HG02759 (cell line): ENCODE measurements at regions not wholly inside any gene's neighbourhood (a gene's known extent, or its start where the extent isn't known, plus 50 kb on each side); places are given as distances from the start of the nearest gene placed in this dataset.
"Not testable (repeated sequence)": the region's sequence is repeated elsewhere in the genome, so short reads cannot be mapped to it uniquely, and the experiment has no call there.

Experiments used
- ATAC-seq: cut with Tn5 transposase; IDR thresholded peaks from one replicate; pipeline ENCODE4 v1.9.1; 2021; ENCODE audit warnings: mild to moderate bottlenecking, moderate library complexity; ENCODE audit not compliant: unreplicated experiment

DNA sequence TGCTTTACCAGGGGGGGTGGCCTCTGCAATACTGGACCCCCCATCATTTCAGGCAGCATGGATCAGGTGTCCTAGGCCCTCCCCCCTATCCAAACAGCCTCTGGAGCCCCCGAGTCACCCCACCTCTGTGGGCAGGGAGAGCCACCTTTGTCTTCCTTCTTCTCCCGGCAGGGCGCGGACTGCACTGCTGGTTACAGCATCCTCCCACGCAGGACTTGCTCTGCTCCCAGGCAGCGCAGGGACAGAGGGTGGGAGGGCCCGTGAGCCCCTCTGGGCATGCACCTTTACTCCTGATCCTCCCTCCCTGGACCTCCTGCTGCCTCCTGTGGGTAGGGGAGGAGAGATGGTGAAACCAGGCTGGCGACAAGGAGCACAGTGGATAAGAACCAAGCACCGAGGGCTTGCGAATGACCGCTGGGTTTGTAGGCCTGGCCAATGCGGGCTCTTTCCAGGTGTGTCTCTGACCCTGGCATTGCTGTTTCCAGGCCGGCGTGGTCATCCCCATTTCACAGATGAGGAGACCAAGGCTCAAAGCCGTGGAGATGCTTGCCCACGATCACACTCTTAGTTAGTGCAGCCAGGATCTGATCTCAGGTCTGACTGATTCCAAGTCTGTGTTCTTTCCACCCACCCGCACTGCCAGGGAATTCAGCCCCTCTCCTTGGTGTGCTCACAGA, 73.6 kb upstream of the TARDBP start:
- no peak for ATAC-seq

DNA sequence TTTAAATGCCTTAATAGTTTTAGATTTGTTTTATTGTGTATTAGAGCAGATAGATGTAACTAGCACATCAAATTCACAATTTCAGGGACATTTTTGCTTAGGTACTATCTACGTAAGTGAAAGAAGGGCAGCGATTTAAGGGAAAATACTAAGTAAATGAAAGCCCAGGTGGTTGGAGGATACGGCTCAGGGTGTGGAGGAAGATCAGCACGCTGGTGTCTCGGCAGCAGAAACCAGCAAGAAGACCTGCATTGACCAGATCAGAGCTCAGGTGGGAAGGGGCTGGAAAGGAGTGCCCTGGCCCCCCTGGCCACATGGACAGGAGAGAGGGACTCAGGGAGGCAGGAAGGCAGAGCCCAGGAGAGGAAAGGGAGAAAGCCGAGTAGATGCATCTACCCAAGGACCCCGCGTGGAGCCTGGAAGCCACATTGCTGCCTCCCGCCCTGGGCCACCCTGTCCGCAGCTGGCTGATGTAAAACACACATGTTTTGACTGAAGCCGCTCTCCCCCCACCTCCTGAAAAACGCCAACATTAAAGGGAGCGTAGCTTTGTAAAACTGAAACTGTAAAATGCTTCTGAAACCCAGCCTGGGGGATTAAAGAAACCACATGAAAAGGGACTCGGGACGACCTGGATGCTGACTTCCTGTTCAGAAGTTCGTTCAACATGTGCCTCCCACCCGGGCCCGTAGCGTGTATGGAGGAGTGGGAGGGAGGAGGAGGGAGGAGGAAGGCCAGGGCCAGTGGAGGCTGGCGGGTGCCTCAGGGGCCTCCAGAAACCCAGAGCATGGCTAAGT, 72.6 kb upstream of the TARDBP start:
- ATAC-seq, result no peak

GRCh38 chr1:10940451-10940804, 72.0 kb upstream of the TARDBP start:
- ATAC-seq, result no peak

DNA sequence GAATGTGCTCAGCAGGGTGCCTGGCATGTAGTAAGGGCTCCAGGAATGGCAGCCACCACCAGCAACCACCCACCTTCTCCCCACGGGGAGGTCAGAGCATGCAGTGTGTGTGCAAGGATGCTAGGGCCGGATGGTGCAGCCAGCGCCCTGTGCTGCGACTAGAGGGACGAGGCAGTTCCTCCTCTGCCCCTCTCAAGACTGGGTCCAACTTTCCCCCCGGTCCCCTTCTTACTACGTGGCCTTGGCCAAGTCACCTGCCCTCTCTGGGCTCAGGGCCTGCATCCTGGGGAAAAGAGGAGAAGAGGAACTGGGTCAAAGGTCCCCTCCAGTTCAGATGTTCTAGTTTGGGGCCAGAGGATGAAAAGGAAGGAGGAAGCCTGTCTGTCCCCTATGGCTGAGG, 71.6 kb upstream of the TARDBP start:
- no peak for ATAC-seq

DNA sequence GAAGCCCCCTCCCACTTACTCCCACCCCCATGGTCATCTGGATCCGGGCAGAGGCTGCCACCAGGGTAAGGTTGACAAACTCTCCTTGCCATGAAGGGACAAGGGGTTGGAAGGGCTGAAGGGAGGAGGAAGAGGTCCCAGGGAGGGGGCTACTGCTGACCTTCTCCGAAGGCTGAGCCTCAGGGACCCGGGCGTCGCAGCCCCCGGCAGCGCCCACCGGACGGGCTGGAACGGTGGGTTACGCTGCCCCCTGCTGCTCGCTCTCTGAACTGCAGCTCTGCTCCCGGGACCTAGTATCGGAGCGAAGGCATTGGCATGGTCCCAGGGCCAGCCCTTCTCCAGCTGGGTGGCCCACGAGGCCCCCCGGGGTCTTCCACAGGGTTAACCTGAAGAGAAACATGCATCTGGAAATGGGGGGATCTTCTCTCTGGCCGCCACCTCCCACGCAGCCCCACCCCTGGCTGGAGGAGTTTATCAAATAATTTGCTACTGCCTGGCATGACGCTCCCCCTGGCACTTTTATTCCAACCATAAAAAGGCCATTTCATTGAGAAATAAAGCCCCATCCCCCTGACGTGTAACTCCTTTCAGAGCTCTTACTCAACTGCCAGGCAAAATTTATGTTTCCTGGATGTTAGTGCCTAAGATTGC, 70.4 kb upstream of the TARDBP start:
- no peak for ATAC-seq

- no peak for ATAC-seq
Measured at GRCh38 chr1:10942542-10942912, 69.9 kb upstream of the TARDBP start.

- ATAC-seq, result no peak
Measured at GRCh38 chr1:10943041-10943440, 69.4 kb upstream of the TARDBP start.

GRCh38 chr1:10943991-10944730, 68.3 kb upstream of the TARDBP start:
- ATAC-seq, result no peak

GRCh38 chr1:10945991-10946509, 66.4 kb upstream of the TARDBP start:
- ATAC-seq, result no peak

DNA sequence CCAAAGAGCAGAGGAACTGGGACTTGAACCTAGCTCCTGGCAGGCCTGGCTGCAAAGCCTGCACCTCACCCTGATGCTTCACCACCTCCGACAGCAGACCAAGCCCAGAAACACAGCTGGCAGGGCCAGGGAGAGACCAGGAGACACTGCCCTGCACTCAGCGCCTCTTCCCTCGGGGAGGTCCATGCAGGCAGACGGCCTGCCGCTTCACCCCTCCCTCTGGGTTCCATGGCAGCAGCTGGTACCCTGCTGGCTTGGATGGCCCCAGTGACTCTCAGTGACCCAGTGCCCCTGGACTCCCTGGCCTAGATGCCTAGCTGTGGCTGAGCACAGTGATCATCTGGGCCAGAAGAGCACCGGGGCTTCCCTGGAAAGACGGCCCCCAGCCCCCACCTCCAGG, 65.3 kb upstream of the TARDBP start:
- ATAC-seq, result no peak

DNA sequence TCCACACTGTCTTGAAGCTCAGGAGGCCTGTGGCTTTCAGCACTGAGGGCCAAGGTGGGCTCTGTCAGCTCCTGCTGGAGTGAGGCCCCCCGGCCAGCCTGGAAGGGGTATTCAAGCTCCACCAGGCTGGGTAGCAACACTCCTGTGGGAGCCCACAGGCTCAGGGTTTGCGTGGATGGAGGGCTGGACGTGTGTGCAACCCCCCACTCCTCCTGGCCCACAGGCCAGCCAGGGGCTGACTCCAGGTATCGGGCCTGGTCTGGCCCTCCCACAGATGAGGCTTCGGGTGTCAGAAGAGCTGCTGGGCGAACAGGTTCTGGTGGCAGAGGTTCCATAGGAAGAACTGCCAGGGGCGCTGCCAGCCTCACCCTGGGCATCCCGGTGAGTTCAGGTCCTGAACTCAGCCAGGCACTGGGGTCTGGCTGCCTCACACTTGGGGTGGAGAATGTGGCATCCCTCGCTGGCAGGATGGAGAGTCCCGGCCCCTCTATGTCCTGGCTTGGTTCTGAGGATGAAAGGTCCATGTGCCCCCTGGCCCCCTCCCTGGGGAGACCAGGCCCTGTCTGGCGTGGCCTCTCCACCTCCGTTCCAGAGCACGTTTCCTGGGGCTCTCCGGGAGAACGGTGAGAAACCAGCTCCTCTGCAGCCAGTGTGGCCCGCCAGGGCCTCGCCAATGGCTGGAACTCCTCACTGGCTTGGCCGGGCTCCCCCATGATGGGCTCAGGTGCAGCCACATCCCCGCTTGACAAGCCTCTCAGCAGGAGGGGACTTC, 64.6 kb upstream of the TARDBP start:
- ATAC-seq, result no peak

DNA sequence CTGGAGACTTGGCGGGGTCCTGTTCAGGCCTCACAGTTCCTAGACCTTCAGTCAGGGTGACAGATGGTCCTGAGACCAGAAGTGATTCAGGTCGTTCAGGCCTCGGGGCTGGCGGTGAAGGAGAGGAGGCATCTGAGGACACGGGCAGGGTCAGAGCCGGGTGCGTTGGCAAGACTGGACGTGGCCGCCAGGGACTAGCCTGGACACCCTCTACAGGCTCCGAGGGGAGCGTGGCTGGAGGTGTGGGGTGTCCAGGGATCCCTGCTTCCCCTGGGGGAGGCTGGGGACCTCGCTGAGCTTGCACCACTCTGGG, 64.0 kb upstream of the TARDBP start:
- no peak for ATAC-seq

GRCh38 chr1:10950316-10951172, 61.9 kb upstream of the TARDBP start:
- no peak for ATAC-seq

DNA sequence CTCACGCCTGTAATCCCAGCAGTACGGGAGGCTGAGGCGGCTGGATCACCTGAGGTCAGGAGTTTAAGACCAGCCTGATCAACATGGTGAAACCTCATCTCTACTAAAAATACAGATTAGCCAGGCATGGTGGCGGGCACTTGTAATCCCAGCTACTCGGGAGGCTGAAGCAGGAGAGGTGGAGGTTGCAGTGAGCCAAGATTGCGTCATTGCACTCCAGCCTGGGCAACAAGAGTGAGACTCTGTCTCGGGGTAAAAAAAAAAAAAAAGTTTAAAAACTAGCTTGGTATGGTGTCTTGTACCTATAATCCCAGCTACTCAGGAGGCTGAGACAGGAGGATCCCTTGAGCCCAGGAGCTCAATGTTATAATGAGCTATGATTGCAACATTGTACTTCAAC, 61.2 kb upstream of the TARDBP start:
- ATAC-seq, result not testable (repeated sequence)

DNA sequence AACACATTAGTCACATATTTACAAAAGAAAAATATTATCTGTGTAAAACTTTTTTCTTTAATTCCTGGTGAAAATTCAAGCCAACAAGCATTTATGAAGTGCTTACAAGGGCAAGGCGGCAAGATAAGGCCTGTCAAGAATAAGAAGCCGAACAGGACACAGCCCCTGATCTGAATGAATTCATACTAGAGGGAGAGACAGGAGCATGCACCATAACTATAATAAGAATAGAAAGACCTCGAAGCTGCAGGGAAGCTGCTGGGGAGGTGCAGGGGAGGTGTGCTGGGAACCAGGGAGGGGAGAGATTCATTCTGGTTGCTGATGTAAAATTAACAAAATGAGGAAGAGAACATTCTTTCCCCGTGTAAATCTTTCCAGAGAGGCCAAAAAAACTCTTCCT, 60.5 kb upstream of the TARDBP start:
- ATAC-seq, result no peak

DNA sequence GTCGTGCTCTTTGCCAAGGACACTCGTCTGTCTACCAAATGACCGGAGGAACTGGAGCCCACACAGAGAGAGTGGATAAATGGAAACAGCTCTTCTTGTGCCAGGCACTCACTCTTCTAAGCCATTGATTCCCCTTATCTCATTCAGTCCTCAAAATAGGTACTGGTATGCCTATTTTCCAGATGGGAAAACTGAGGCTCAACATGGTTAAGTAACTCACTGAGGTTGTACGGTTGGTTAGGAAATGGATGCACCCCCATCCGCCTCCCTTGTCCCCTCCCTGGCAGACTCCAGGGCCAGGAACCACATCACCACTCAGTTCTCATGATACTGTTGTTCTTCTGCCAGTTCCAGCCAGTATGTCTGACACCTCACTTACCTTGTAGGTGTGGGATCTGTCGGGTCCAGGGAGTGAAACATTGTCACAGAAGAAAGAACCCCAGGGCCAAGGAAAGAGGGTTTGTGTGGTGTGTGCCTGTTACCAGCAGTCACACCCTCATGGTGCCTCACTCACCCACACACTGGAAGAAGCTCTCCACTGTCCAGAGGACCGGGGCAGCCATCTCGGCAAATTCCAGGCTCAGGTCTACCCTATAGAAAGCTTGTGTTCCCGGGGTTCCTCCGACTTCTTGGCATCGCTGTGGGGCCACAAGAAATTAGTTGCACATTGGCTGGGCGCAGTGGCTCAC, 58.8 kb upstream of the TARDBP start:
- no peak for ATAC-seq

DNA sequence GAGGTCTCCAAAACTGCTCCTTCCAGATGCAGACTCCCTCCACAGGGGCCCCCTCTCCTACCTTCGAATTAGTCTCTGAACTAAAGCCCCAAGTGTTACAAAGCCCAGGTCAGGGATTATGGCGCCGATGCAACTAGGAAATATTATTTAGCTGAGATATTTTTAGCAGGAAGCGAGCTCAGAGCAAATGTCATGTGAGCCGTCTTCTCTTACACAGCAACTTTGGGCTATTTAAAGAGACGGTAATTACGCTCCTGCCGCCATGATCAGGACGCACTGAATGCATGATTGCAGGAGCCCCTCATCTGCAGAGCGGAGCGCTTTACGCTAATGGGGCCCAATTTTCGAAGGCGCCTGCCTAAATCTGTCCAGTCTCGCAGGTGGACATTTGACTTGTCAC, 55.3 kb upstream of the TARDBP start:
- no peak for ATAC-seq

DNA sequence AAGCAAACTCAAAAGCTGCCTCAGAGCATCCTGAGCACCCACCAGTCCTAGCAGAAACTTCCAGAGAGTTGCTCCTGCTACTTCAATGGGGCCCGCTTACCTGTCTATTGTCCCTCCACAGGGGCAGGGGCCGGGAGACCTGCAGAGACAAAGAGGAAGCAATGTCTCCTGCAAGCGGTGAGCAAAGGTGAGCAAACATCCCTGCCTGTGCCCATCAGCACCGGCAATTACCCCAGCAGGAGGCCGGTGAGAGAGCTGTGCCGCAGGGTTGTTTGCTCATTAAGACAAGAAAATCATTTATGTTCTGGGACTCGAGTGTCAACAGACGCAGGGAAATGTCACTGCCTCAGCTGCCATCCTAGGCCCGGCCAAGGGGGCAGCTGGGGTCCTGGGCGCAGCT, 53.8 kb upstream of the TARDBP start:
- ATAC-seq, result no peak
